GM19240 (cell line): ENCODE measurements at regions not wholly inside any gene's neighbourhood (a gene's known extent, or its start where the extent isn't known, plus 50 kb on each side); places are given as distances from the start of the nearest gene placed in this dataset.

Source experiments
- DNase-seq: peaks from one replicate; pipeline ENCODE4 v3.0.0; 2011; ENCODE audit warnings: low spot score; ENCODE audit not compliant: insufficient read length

GRCh38 chr21:35321322-35322200 lies 272.5 kb upstream of the RUNX1 start:
- DNase-seq = no peak

- no peak for DNase-seq
Observed at GRCh38 chr21:35319684-35320283, 270.7 kb upstream of the RUNX1 start.

GRCh38 chr21:35316933-35317332 lies 267.8 kb upstream of the RUNX1 start:
- DNase-seq = no peak

GRCh38 chr21:35316456-35316855 lies 267.4 kb upstream of the RUNX1 start:
- no peak for DNase-seq

- DNase-seq = no peak
Observed at GRCh38 chr21:35314857-35315582, 265.9 kb upstream of the RUNX1 start.

GRCh38 chr21:35311985-35312384 lies 262.9 kb upstream of the RUNX1 start:
- DNase-seq = no peak

DNA sequence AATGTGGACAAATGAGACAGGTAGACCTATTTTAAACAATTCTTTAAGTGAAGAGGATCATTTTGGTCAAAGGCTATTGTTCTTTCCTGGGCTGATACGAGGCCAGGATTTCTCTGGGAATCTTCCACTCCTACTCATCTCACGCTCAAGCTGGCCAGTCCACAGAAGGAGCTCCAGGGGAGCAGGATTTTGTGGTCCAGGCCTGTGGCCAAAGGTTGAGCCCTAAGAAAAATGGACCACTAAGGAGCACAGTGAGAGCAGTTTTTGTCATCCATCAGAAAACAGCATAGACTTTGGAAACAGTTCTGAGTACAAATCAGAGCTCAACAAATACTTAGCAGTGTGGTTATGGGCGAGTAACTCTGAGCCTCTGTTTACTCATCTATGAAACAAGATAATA lies 260.2 kb upstream of the RUNX1 start:
- DNase-seq = no peak

- DNase-seq = no peak
Observed at GRCh38 chr21:35303085-35303484, 254.0 kb upstream of the RUNX1 start.

DNA sequence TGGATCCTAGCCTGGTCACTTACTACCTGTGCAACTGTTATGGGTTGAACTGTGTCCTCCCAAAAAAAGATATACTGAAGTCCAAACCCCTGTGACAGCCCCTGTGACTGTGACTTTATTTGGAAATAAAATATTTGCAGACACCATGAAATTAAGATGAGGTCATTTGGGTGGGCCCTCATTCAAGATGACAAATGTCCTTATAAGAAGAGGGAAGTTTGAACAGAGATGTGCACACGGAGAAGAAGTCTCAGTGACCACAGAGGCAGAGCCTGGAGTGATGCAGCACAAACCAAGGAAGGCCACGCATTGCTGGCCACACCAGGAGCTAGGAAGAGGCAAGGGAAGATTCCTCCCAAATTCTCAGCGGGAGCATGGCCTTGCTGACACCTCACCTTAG lies 249.7 kb upstream of the RUNX1 start:
- no peak for DNase-seq

- no peak for DNase-seq
Observed at GRCh38 chr21:35297665-35298064, 248.6 kb upstream of the RUNX1 start.

GRCh38 chr21:35294231-35294898 lies 245.3 kb upstream of the RUNX1 start:
- DNase-seq = no peak

DNA sequence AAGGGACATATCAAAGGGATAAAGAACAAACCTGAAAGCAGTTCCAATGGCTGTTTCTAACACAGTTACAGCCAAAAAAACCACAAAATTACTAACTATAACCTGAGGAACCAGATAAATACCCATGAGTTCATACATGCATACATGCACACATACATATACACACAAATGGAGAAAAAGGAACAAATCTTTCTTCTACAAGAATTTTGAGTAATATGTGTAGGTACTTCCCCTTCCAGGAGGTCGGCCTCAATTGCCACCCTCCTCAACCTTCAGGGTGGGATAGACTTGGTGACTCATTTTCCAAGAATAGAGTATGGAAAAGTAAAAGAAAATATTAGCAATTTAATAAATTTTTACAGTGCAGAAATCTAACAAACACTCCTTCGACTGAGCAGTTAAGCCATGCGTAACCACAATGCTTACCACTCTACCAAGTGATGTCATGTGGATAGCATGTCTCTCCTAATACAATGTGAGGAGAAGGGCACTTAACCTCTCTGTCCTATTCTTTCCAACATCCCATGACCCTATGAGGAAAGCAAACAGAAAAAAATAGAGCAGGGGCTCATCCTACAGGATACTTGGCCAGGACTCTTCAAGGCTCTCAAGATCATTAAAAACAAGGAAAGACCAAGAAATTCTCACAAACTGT lies 243.0 kb upstream of the RUNX1 start:
- DNase-seq = no peak

- DNase-seq = no peak
Observed at GRCh38 chr21:35291034-35291433, 241.9 kb upstream of the RUNX1 start.

DNA sequence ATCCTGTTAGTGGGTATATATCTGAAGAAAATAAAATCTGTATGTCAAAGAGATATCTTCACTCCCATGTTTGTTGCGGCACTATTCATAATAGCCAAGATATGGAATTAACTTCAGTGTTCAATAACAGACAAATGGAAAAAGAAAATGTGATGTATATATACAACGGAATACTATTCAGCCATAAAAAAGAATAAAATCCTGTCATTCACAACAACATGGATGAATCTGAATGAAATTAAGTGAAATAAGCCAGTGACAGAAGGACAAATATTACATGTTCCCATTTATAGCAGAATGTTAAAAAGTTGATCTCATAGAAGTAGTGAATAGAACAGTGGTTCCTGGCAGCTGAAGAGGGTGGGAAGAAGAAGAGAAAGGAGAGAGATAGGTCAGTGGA lies 239.1 kb upstream of the RUNX1 start:
- no peak for DNase-seq

DNA sequence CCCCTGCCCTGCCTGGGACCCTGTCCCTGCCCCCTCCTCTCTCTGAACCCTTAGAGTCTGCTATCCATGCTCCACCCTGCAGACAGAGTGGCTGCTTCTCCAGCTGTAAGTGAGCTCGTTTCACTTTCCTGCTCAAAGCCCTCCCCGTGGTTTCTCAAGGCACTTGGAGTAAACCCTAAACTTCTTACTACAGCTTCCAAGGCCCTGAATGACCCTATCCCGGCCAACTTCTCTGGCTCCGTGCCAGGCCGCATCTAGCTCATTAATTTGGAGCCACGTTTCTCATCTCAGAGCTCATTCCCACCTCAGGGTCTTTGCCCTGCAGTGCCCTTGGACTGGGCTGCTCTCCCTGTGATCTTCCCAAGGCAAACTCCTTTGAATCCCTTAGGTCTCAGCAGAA lies 235.1 kb upstream of the RUNX1 start:
- DNase-seq = no peak

DNA sequence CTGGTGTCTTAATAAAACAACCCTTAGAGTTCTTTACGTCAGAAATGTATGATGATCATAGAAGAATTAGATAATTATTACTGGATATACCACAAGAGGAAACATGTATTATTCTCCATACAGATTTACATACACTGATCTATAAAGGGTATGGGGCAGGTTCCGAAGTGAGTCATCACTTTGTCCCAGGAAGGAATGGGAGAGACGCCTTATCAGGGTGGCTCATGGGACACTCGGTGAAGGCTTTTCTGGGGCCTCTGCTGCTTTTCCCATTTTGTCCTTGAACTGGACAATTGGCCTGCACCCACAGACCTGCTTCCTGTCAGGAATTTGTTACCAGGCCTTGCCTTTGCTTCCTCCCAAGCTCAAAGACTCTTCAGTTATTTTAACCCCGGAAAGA lies 233.8 kb upstream of the RUNX1 start:
- DNase-seq = no peak

DNA sequence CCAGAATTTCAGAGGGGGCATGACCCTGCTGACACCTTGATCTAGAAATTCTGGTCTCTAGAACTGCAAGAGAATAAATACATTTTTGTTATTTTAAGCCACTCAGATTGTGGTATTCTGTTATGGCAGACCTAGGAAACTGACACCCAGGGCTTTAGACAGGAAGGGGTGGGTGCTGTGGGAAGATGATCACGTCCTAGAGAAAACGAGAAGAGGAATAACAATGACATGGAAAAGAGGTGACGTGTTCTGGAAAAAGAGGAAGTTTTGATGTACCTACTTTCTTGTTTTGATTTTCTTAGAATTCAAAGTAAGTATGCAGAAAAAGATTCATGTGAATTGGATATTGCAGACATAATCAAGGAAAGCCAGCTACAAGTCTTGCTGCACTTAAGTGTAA lies 232.9 kb upstream of the RUNX1 start:
- no peak for DNase-seq

- DNase-seq = no peak
Observed at GRCh38 chr21:35280231-35280630, 231.1 kb upstream of the RUNX1 start.

DNA sequence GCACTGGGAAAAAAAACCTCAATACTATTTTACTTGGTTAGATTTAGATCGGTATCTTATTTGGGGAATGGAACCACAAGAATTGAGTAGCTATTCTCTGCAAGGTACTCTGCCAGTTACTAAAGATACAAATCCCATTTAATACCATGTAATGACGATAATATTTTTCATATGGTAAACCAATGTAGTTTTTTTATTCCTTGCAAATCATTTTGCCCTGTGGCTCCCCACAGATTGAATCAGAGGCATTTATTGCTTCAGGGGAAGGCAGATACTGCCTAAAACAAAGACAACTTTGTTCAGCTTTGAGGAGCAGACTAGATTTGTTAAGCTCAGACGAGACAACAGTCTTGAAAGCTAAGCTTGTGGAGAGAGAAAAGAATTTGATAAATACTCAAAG lies 226.7 kb upstream of the RUNX1 start:
- DNase-seq = no peak

DNA sequence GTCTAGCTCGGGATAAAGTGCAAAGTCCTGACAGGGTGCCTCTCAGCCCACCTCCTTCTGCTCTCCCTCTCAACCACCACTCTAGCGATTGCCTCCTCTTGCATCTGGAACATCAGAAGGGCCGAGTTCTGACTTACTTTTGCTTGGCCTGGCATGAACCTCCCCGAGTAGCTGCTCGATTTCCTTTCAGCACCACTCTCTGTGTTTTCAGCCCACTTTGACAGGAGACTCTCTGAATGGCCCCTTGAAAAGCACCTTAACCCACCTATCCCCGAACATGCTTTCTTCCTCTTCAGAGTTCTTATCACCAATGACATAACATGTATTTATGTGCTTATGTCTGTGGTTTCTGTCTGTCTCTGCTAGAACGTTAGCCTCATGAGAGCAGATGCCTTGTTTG lies 225.8 kb upstream of the RUNX1 start:
- no peak for DNase-seq

- no peak for DNase-seq
Observed at GRCh38 chr21:35274090-35274489, 225.0 kb upstream of the RUNX1 start.
